ENCODE measurements at regions not wholly inside any gene's neighbourhood (a gene's known extent, or its start where the extent isn't known, plus 50 kb on each side); places are given as distances from the start of the nearest gene placed in this dataset.
A peak's percentile ranks its signal among the peaks of the same experiment; 100 is the strongest.
"Not testable (repeated sequence)": the region's sequence is repeated elsewhere in the genome, so short reads cannot be mapped to it uniquely, and the experiment has no call there.

DNA sequence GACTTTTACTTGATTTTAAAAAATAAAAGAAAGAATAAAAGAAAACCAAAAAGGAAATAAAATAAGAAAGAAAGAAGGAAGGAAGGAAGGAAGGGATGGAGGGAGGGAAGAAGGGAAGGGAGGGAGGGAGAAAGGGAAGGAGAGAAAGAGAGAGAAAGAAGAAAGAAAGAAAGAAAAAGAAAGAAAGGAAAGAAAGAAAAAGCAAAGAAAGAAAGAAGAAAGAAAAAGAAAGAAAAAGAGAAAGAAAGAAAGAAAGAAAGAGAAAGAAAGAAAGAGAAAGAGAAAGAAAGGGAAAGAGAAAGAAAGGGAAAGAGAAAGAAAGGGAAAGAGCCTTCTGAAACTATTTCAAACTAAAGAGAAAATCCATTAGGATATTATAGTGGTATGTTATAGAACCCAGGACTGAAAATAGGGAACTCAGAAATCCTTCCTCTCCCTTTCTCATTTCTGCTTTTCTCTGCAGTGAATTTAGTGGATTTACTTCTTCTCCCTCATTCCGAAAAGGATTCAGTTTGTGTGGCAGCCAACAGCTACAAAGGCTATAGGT, 414.7 kb upstream of the CCNG1 start:
- no peak for DNase-seq

DNA sequence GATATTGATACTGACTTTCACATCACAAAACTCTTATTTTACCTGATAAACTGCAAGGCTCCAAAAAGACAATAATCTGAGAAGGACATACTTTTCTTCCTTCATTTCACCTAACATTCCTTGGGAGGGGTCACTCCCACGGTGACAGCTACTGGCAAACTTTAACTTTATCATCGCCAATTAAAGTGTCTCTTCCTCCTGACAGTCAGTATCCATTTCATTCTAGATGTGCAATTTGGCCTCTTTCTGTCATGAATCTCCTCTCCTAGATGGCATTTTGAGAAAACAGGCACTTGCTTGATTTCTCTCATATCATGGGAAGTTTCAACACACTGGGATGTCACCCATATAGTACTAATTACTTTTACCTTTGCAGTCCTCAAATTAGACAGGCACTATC, 413.5 kb upstream of the CCNG1 start:
- no peak for DNase-seq

DNA sequence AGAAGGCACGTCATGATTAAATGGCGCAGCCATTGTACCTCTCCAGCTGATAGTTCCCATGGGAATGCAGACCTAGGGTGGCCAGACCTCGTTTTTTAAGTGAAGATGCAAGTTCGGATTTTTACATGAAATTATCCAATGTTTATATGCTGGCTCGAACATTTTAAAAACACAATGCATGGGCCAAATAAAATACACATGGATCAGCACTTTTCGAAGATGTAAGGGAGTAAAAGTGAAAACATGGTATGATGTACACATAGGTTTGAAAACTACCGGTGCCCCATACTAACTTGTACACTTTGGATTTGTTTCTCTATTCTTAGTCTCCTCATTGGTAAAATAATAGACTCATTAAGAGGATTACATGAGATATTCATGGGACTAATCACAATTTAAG, 412.5 kb upstream of the CCNG1 start:
- no peak for DNase-seq

DNA sequence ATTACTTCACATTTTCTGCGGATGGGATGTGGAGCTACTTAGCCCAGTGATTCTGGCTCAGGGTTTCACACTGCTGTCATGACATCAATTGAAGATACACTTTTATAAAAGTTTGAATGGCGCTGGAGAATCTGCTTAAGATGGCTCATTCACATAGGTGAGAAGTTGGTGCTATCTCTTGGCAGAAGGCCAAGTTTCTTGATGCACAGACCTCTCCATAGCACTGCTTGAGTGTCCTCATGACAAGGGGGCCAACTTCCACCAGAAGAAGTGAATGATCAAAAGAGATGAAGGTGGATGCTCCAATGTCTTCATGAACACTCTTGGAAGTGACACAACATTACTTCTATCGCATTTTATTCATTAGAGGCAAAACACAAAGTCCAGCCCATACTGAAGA, 403.7 kb upstream of the CCNG1 start:
- DNase-seq = no peak

DNA sequence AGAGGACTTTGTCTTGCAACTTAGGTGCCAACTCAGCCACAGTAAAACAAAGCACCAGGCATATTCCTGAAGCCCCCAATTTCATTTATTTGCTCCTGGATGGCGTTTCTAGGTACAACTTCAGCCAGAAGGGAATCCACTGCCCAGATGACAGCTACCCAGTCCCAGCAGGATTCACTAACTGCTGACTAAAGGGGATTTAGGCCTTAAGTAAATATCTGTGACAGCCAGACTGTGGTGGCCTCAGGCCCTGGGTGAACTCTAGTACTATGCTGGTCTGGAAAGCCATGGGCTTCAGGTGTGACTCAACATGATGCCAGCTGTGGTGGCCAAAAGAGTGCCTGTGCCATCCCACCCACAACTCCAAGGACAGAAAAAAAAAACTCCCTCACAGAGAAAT, 396.1 kb upstream of the CCNG1 start:
- DNase-seq = no peak

DNA sequence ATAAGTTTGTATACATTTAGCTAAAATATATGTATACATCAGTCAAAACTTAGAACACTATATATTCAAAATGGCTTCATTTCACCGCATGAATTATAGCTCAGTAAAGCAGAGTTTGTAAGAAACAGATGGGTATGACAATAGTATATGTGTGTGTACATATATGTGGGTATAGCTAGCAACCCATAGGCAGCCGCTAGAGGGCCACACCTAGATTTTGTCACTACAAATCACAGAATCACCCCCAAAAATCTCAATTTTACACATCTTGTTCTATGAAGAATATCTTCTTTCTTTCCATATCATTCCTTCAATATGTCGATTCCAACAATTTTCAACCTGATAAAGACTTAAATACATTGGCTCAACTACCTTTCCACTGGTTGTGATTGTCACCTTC, 357.8 kb upstream of the CCNG1 start:
- DNase-seq = no peak

DNA sequence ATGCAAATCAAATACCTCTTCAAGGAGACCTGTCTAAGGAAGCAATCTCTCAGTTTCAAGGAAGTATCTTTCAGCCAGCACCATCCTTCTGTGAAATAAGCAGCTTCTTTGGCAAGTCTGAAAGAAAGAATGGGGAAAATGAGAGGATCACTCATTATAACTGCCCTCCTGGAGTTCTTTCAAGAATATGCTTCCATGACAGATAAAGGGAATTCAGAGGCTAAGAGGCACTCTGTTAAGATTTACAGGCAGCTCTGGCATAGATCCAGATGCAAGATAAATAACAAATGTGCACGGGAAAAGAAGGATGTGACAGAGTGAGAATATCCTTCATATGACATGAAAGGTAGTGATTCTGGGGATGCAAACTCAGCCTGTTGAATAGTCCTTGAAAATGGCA, 348.2 kb upstream of the CCNG1 start:
- no peak for DNase-seq

DNA sequence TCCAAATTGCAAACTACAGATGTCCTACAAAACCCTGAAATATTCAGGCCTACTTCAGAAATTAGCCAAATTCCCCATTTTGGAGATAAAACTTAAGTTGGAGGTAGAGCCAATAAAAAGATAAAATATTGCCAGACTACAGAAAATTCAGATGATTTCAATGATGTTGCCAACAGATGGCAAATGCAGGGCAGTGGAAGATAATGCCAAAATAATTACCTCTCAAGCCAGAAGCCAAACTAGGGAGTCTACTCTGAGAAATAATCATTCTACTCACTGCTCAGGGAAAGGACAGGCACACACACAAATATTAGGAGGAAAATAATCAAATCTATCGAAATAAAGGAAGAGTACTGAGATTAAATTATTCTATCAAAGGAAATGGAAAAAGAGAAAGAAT, 347.5 kb upstream of the CCNG1 start:
- no peak for DNase-seq

DNA sequence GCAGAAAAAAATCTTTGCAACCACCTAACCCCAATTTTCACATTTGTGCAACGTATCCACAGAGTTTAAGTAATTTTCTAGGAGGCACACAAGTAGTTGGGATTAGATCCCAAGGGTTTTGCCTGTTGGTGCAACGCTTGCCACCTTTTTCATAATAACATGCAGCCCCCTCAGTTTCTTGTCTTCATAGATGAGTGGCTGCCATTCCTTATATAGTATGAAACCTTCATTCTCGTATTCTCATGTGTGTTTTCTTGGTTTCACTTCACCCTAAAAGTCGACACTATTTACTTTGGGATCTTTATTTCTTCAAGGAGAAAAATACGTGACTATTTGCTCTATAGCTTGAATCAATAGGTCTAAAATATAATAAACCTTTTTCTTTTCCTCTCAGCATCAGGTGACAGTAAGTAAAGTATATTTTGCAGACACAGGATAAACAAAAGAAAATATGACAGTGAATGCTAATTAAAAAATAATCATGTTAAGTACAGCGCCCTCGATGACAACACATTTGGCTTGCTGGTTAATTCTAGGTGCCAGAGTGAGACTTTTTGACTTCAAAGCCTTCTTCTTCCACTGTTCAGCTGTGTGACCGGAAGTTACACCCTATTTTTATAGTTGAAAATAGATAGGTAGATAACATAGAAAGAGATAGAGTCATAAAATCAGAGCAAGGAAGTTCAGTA, 342.8 kb upstream of the CCNG1 start:
- DNase-seq = no peak

DNA sequence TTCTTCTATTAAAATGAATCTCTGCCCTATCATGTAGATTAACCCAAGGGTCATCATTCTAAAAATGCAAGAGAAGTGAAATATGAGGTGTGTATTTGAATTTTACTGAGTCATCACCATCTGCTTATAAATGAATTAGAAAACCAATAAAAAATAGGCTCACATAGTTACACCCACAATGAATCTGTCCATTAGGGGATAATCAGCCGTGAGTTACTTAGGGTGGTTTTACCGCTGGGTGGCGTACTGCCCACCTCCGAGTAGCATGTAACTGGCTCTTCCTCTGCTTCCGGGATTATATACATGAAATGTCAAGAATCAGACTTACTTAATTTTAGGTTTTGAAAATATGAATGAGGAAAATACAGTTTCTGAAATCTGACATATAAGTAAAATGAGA, 332.9 kb upstream of the CCNG1 start:
- DNase-seq = no peak

DNA sequence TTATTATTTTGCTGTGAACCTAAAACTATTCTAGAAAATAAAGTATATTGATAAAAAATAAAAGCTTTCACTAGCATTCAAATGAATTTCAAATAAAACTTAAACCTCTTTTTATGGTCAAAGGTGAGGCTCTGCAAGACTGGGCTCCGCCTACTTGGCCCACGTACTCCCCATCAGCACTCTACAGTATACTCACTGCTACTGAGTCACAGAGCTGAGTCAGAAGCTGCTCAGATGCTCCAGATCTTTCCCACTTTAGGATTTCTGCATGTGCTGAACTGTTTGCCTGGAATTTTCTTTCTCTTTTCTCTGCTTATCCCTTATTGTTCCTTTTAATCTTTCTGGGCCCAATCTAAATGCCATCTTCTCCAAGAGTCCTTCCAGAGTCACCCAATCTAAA, 331.9 kb upstream of the CCNG1 start:
- DNase-seq = no peak

DNA sequence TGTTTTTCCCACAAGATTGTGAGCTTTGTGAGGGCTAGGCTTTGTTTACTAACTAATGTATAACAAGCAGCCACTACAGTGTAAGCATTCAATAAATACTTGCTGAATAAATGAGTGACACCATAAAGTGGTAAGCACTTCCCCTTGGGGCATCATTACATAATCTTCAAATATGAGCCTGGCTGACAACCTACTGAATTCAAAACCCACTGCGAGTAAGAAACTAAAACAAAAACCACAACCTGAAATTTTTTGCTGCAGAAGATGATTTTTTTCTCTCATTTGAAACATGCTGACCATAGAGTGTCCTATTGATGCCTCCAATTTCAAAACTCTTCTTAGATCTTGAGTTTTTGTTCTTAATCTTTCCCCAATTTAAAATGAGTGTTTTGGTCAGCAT, 331.3 kb upstream of the CCNG1 start:
- DNase-seq = no peak

DNA sequence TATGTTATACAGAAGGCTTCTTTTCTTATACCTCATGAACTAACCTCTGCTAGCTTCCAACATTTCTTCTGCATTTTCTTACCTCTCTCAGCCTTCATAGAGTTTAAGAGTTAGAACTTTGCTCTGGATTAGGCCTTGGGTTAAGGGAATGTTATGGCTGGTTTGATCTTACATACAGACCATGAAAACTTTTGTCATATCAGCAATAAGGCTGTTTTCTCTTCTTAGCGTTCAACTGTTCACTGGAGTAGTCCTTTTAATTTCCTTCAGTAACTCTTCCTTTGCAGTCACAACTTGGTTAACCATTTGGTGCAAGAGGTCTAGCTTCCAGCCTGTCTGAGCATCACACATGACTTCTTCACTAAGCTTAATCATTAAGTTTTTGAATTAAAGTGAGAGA, 329.0 kb upstream of the CCNG1 start:
- no peak for DNase-seq

DNA sequence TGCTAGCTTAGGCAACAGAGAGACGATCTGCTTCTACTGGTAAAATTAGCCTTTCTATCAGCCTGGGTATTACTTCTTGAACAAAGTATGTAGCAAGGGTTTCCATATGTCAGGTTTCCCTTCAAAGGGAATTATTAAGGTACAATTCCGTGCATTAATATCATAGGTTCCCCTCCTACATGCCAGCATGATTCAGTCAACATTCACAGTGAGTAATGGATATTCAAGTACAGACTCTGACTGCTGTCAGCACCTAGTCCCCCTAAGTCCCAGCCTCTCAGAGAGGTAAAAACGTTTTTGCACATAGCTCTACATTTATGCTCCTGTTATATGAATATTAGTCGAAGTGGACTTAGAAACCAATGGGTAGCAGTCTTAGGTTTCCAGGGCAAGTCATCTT, 322.4 kb upstream of the CCNG1 start:
- DNase-seq = no peak

DNA sequence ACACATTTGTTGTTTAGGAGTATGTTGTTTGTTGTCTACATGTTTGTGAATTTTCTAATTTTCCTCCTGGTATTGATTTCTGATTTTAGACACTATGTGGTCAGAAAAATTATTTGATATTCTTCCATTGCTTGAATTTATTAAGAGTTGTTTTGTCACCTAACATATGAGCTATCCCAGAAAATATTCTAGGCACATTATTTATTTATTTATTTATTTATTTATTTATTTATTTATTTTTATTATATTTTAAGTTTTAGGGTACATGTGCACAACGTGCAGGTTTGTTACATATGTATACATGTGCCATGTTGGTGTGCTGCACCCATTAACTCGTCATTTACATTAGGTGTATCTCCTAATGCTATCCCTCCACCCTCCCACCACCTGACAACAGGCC, 320.8 kb upstream of the CCNG1 start:
- DNase-seq = not testable (repeated sequence)

DNA sequence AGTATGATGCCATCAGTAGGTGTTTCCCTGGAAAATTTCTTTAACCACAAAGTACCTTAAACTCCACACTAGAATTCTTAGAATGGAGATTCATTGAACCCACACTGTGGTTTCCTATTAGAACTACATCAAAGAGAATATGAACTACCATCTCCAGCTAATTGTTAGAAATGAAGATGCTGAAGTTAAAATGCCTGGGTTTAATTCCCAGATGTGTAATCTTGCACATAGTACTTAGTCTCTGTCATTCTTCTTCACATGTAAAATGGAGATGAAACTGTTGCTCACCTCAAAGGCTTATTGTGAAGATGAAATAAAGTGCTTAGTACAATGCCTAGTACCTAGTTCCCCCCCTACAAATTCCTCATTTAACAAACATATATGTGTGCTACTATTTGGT, 303.3 kb upstream of the CCNG1 start:
- no peak for DNase-seq

DNA sequence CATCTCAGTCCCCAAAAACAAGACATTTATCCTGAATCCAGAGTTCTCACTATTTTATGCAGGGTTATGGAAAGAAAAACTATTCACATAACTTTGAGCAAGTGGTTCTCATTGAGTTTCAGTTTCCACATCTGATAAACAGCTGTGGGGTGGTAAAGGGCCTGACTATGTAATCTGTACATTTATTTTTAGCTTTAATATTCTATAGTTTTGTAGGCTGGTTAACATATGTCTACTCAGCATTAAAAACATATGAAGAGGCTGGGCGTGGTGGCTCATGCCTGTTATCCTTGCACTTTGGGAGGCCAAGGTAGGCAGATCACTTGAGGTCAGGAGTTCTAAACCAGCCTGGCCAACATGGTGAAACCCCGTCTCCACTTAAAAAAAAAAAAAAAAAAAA, 301.5 kb upstream of the CCNG1 start:
- no peak for DNase-seq

DNA sequence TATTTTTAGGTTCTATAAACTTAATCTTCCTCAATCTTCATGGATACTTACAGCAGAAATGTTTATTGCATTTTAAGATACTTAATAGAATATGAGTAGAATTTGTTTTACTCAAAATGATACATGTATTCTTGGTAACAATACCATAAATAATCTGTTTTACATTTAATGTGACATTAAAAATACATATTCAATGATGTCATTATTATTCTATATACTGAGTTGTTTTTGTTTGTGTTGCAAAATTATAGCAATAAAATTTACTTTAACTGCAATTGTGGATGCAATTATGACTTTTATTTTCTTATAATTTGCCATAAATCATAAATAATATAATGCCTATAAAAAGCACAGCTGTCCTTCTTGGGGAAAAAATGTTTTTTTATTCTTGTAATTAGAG, 275.9 kb upstream of the CCNG1 start:
- no peak for DNase-seq

DNA sequence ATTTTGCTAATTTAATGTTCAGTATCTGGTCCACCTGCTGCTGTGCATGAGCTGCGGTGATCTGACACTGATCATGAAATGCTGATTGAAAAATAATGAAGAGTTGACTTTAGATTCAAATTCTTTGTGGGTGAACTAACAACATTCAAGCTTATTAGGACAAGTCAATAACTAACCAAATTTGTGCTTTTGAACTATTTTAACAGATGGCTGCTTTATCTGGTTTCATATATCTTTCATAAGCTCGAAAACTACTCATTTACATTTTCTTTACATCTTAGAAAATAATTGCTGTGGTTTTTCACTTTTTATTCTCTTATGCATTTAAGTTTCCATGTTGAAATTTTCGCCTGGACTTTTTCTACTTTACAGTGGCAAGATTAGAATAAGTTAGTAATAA, 274.8 kb upstream of the CCNG1 start:
- no peak for DNase-seq

DNA sequence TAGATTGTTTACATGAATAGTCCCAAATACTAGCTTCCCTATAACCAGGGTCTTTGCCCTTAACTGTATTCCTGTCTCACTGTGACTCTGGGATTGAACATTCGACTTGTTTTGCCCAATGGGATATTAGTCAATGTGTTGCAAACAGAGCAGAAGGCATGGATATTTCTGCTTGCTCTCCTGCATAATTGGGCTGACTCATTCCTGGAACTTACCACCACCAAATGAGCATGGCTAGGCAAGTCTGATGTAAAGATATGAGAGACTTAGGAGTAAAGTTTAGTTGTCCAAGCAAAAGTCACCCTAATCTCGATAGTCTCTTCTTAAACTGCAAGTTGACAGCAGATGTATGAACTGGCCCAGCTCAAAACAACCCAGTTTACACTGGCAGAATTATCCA, 273.5 kb upstream of the CCNG1 start:
- no peak for DNase-seq

DNA sequence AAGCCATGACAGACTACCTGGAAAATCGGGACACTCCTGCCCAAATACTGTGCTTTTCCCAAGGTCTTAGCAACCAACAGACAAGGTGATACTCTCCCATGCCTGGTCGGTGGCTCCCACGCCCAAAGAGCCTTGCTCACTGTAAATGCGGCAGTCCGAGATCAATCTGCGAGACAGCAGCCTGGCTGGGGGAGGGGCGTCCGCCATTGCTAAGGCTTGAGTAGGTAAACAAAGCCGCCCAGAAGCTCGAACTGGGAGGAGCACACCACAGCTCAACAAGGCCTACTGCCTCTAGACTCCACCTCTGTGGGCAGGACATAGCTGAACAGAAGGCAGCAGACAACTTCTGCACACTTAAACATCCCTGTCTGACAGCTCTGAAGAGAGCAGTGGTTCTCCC, 272.1 kb upstream of the CCNG1 start:
- no peak for DNase-seq

DNA sequence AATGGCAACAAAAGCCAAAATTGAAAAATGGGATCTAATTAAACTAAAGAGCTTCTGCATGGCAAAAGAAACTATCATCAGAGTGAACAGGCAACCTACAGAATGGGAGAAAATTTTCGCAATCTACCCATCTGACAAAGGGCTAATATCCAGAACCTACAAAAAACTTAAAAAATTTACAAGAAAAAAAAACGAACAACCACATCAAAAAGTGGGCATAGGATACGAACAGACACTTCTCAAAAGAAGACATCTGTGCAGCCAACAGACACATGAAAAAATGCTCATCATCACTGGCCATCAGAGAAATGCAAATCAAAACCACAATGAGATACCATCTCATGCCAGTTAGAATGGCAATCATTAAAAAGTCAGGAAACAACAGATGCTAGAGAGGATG, 267.2 kb upstream of the CCNG1 start:
- not testable (repeated sequence) for DNase-seq

DNA sequence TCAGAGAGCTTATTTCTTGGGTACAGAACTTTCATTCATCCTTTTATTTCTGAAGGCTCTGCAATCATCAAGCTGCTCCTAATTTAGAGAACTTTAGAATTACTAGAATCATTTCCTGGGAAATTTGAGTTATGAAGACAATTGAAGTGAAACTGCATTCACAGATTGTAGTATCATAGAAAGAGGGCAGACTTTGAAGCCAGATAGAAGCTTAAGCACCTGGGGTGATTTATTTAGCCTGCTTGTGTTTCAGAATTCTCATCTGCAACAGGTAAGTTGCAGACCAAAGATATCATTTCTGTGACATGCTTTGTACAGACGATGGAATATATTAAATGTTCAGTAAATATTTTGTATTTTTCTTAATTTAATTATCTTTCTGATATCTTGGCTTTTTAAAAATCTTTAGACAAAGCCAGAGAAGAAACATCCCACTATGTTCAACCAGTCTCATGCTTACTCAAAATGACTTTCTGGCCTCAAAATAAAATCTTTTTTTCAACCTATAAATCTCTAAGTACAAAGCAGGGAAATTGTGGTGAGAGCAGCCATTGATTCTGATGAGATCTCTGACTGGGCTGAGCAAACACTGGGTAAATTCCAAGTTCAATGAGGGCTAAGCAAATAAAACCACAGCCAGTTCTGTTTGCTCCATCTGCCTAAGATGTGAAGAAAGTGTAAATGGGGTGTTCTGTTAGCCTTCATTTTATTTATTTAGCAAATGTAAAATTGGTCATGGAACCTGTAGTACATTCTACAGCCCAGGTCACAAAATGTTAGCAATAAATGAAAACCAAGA, 264.7 kb upstream of the CCNG1 start:
- DNase-seq = peak; percentile 2

DNA sequence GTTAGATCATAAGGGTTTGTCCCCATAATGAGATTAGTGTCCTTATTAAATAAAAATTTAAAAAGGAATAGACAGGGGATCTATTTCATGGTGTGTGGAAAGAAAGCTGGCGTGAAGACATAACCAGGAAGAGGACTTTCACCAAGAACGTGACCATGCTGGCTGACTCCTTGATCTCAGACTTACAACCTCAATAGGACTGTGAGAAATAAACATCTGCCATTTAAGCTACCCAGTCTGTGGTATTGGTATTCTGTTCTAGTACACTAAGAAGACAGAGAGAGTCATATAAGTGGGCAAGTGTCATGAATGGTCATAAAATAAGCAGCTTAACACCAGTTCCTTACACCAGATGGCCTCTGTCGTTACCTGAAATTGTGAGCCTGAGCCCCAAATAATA, 259.4 kb upstream of the CCNG1 start:
- DNase-seq = no peak

DNA sequence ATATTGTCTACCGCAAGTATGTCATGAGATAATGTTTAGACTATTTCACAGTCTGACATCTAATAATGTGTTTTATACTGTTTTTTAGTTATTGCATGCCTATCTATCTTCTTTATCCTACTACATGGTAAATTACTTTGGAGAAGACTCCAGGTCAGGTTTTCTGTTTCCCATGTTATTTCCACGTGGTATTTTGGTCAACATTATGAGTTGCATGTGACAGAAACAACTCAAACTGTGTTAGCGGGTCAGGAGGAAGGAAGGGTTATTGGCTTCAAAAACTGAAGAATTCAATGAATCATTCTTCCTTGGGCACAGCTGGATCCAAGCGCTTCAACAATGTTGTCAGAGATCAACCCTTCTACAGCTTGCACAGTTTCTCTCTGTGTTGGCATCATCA, 252.1 kb upstream of the CCNG1 start:
- no peak for DNase-seq
